Testis (tissue), 2 donors: ENCODE measurements at regions not wholly inside any gene's neighbourhood (a gene's known extent, or its start where the extent isn't known, plus 50 kb on each side); places are given as distances from the start of the nearest gene placed in this dataset.

ENCODE experiments used
- DNase-seq: peaks from one replicate; pipeline ENCODE4 v3.0.0-alpha.2; 2019
- H3K27ac ChIP-seq, 2 donors: fragments of 200-600 bp; sonication (generic); one replicate each; pipeline ENCODE4 v1.5.1; 2019
- H3K27me3 ChIP-seq: fragments of 200-600 bp; sonication (generic); one replicate; pipeline ENCODE4 v1.5.1; 2019
- H3K36me3 ChIP-seq: fragments of 200-600 bp; sonication (generic); one replicate; pipeline ENCODE4 v1.5.1; 2017; ENCODE audit warnings: low read depth; ENCODE audit errors: missing control alignments
- H3K4me1 ChIP-seq: fragments of 200-600 bp; sonication (generic); one replicate; pipeline ENCODE4 v1.5.1; 2019
- H3K4me3 ChIP-seq, 2 donors: fragments of 200-600 bp; sonication (generic); one replicate each; pipeline ENCODE4 v1.5.1; 2017 to 2019
- H3K9me3 ChIP-seq: fragments of 200-600 bp; sonication (generic); one replicate; pipeline ENCODE4 v1.5.1; 2017
- CTCF ChIP-seq, 3 experiments: fragments of 450-650 bp in 2 of 3; fragments of 200-600 bp in 1 of 3; sonication (generic) in 1 of 3; IDR thresholded peaks; one replicate each; pipeline ENCODE4 v1.5.1; 2016 to 2019; ENCODE audit warnings: antibody characterized with exemption in 3 of 3, mild to moderate bottlenecking in 2 of 3, moderate library complexity in 1 of 3
- POLR2A ChIP-seq: fragments of 450-650 bp; IDR thresholded peaks from one replicate; pipeline ENCODE4 v1.6.1; 2017; ENCODE audit warnings: antibody characterized with exemption, mild to moderate bottlenecking, moderate library complexity
- WGBS, 2 donors: methylation state at CpG; one replicate each; pipeline ENCODE4 v1.1.5; 2018; 5-methylcytosine and 5-hydroxymethylcytosine counted together
- intact Hi-C: fragments of 100-400 bp; cut with DNase I; formaldehyde crosslinking; loops from one replicate; pipeline ENCODE4 v1.15.1; 2023; ENCODE audit warnings: low total_unique reads

GRCh38 chr10:69721690-69722310 lies 79.9 kb upstream of the COL13A1 start:
- no peak for DNase-seq
- H3K9me3 ChIP-seq, result no peaks in the 10 kb centered on the region
- no peaks in the 10 kb centered on the region for H3K36me3 ChIP-seq
- WGBS, 2 donors, result 75 to 79% methylated on average over 10 of the region's 10 CpGs
- H3K27ac ChIP-seq, result no peak overlapping the region
- no peak overlapping the region for H3K4me3 ChIP-seq
- intact Hi-C loops, result no loop called here
- no peaks in the 10 kb centered on the region for H3K4me1 ChIP-seq
- no peaks in the 10 kb centered on the region for H3K27me3 ChIP-seq
- no peak for TF ChIP-seq POLR2A
- no peak for TF ChIP-seq CTCF (IDR thresholded peaks at IDR 0.05)

- Histone ChIP-seq H3K27me3 (no peaks in the 10 kb centered on the region), H3K9me3 (no peaks in the 10 kb centered on the region), H3K27ac (no peak overlapping the region), H3K4me3 (no peak overlapping the region), H3K36me3 (no peaks in the 10 kb centered on the region), H3K4me1 (no peaks in the 10 kb centered on the region)
- WGBS, 2 donors, result 76 to 77% methylated on average over 1 of the region's 1 CpG
- TF ChIP-seq POLR2A (no peak), CTCF (IDR thresholded peaks at IDR 0.05) (no peak)
- intact Hi-C loops, result no loop called here
- DNase-seq, result no peak
Observed at GRCh38 chr10:69723653-69724052, 78.1 kb upstream of the COL13A1 start.

GRCh38 chr10:69726850-69727249 lies 74.9 kb upstream of the COL13A1 start:
- peaks cover 14% of the 10 kb centered on the region for H3K4me1 ChIP-seq
- TF ChIP-seq CTCF (IDR thresholded peaks at IDR 0.05) (no peak), POLR2A (no peak)
- no peaks in the 10 kb centered on the region for H3K9me3 ChIP-seq
- intact Hi-C loops, result no loop called here
- DNase-seq, result no peak
- H3K36me3 ChIP-seq, result no peaks in the 10 kb centered on the region
- 95 to 100% methylated on average over 2 of the region's 2 CpGs for WGBS, 2 donors
- H3K27me3 ChIP-seq, result no peaks in the 10 kb centered on the region
- H3K27ac ChIP-seq, result no peak overlapping the region
- H3K4me3 ChIP-seq, result no peak overlapping the region

- H3K36me3 ChIP-seq, result no peaks in the 10 kb centered on the region
- H3K4me3 ChIP-seq, result no peak overlapping the region
- H3K27me3 ChIP-seq, result no peaks in the 10 kb centered on the region
- no peaks in the 10 kb centered on the region for H3K9me3 ChIP-seq
- H3K27ac ChIP-seq, result no peak overlapping the region
- TF ChIP-seq CTCF (IDR thresholded peaks at IDR 0.05) (no peak), POLR2A (no peak)
- intact Hi-C loops, result no loop called here
- no peak for DNase-seq
- 19 to 22% methylated on average over 3 of the region's 3 CpGs for WGBS, 2 donors
- peaks cover 14% of the 10 kb centered on the region for H3K4me1 ChIP-seq
Observed at GRCh38 chr10:69728335-69728870, 73.3 kb upstream of the COL13A1 start.
